ENCODE measurements at regions not wholly inside any gene's neighbourhood (a gene's known extent, or its start where the extent isn't known, plus 50 kb on each side); places are given as distances from the start of the nearest gene placed in this dataset.

DNA sequence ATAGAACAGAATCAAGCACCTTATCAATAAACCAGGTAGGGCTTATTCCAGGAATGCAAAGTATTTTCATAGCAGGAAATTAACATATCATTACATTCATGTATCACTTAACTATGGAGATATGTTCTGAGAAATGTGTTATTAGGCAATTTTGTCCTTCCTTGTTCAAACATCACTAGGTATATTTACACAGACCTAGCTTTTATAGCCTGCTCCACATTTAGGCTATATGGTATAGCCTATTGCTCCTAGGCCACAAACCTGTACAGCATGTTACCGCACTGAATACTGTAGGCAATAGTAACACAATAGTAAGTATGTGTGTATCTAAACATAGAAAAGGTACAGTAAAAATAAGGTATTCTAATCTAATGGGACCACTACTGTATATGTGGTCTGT lies 82.8 kb upstream of the KCTD1 start:
- no peak overlapping the region for H2AFZ ChIP-seq (ENCODE audit: low read depth)
- no peaks in the 10 kb centered on the region for H3K27me3 ChIP-seq (ENCODE audit: insufficient read depth)
- POLR2A ChIA-PET = no interaction called here
- no peak overlapping the region for H3K9ac ChIP-seq
- 32% methylated on average over 1 of the region's 1 CpG for WGBS (ENCODE audit: low lambda C conversion rate)
- no peaks in the 10 kb centered on the region for H4K20me1 ChIP-seq (ENCODE audit: insufficient read depth)
- no peaks in the 10 kb centered on the region for H3K36me3 ChIP-seq (replicated peaks in 1 of 2; ENCODE audit: control insufficient read depth in 1 of 2, insufficient read depth in 2 of 2, low read length in 1 of 2)
- no peaks in the 10 kb centered on the region for H3K79me2 ChIP-seq (ENCODE audit: insufficient read depth)
- no peak overlapping the region for H3K4me2 ChIP-seq
- H3K4me3 ChIP-seq (ENCODE audit: low read depth in 2 of 2, low read length in 1 of 2) = no peak overlapping the region
- no peaks in the 10 kb centered on the region for H3K9me2 ChIP-seq
- no peaks in the 10 kb centered on the region for H3F3A ChIP-seq (replicated peaks; ENCODE audit: insufficient read depth)
- no peaks in the 10 kb centered on the region for H3K9me3 ChIP-seq
- CTCF ChIA-PET = interaction anchor here (1.3 kb wide), 1 partner anchor 16 kb away, joined by 3 read pairs; no protein-coding TSS in a partner anchor
- H3K27ac ChIP-seq (ENCODE audit: low read depth in 2 of 2, low read length in 1 of 2) = no peak overlapping the region
- no peak for TF ChIP-seq TEAD4 (IDR thresholded peaks at IDR 0.05; ENCODE audit: borderline replicate concordance, insufficient read depth)
- peaks cover 0 to 14% of the 10 kb centered on the region in 2 experiments; a peak in 1 of 4 replicates for H3K4me1 ChIP-seq (ENCODE audit: control insufficient read depth in 1 of 2, insufficient read depth in 2 of 2, low read depth in 1 of 2, low read length in 1 of 2)
- DNase-seq = no peak

- no peak overlapping the region for H3K9ac ChIP-seq
- no peak overlapping the region for H2AFZ ChIP-seq (ENCODE audit: low read depth)
- no peaks in the 10 kb centered on the region for H3K27me3 ChIP-seq (ENCODE audit: insufficient read depth)
- no peak for DNase-seq
- ChIA-PET POLR2A (no interaction called here), CTCF (interaction anchor here (1.3 kb wide), 1 partner anchor 16 kb away, joined by 3 read pairs; no protein-coding TSS in a partner anchor)
- WGBS (ENCODE audit: low lambda C conversion rate) = 80% methylated on average over 4 of the region's 4 CpGs
- H3K36me3 ChIP-seq (replicated peaks in 1 of 2; ENCODE audit: control insufficient read depth in 1 of 2, insufficient read depth in 2 of 2, low read length in 1 of 2) = no peaks in the 10 kb centered on the region
- no peaks in the 10 kb centered on the region for H3K9me2 ChIP-seq
- TF ChIP-seq FOXM1 (IDR thresholded peaks at IDR 0.05; ENCODE audit: low read depth) (no peak), TEAD4 (IDR thresholded peaks at IDR 0.05; ENCODE audit: borderline replicate concordance, insufficient read depth) (no peak), ELF1 (IDR thresholded peaks at IDR 0.05) (no peak), NRF1 (IDR thresholded peaks at IDR 0.05; ENCODE audit: low read depth, low read length) (no peak), TAF1 (IDR thresholded peaks at IDR 0.05; ENCODE audit: borderline replicate concordance, low read depth, low read length) (no peak), REST (IDR thresholded peaks at IDR 0.05; ENCODE audit: low read depth, low read length) (no peak), GATA2 (CRISPR knock-in tag; IDR thresholded peaks at IDR 0.05) (no peak), FOSL2 (IDR thresholded peaks at IDR 0.05; ENCODE audit: borderline replicate concordance, low read depth) (no peak), SIN3A (IDR thresholded peaks at IDR 0.05; ENCODE audit: borderline replicate concordance, low read depth, low read length) (no peak), RXRA (IDR thresholded peaks at IDR 0.05; ENCODE audit: borderline replicate concordance, low read depth) (no peak), YY1 (IDR thresholded peaks at IDR 0.05; ENCODE audit: low read depth) (no peak), MEF2A (IDR thresholded peaks at IDR 0.05; ENCODE audit: borderline replicate concordance, low read depth) (no peak), JUND (IDR thresholded peaks at IDR 0.05) (no peak), USF1 (IDR thresholded peaks at IDR 0.05; ENCODE audit: borderline replicate concordance, low read depth) (no peak), CHD2 (IDR thresholded peaks at IDR 0.05; ENCODE audit: low read length, partially characterized antibody) (no peak), SMC3 (IDR thresholded peaks at IDR 0.05; ENCODE audit: low read depth, low read length) (no peak), CTCF (IDR thresholded peaks at IDR 0.05) (no peak), FOXJ3 (CRISPR knock-in tag; IDR thresholded peaks at IDR 0.05) (no peak)
- TF ChIP-seq, protein P1, sequence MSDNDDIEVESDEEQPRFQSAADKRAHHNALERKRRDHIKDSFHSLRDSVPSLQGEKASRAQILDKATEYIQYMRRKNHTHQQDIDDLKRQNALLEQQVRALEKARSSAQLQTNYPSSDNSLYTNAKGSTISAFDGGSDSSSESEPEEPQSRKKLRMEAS (IDR thresholded peaks at IDR 0.05; ENCODE audit: low read depth) = no peak
- H3K4me1 ChIP-seq (ENCODE audit: control insufficient read depth in 1 of 2, insufficient read depth in 2 of 2, low read depth in 1 of 2, low read length in 1 of 2) = peaks cover 0 to 11% of the 10 kb centered on the region in 2 experiments; a peak in 1 of 4 replicates
- no peak overlapping the region for H3K4me2 ChIP-seq
- no peaks in the 10 kb centered on the region for H3F3A ChIP-seq (replicated peaks; ENCODE audit: insufficient read depth)
- H3K9me3 ChIP-seq = no peaks in the 10 kb centered on the region
- no peaks in the 10 kb centered on the region for H4K20me1 ChIP-seq (ENCODE audit: insufficient read depth)
- H3K27ac ChIP-seq (ENCODE audit: low read depth in 2 of 2, low read length in 1 of 2) = no peak overlapping the region
- no peak overlapping the region for H3K4me3 ChIP-seq (ENCODE audit: low read depth in 2 of 2, low read length in 1 of 2)
- no peaks in the 10 kb centered on the region for H3K79me2 ChIP-seq (ENCODE audit: insufficient read depth)
Measured at GRCh38 chr18:26630596-26630995, 82.2 kb upstream of the KCTD1 start.

All from SK-N-SH (cell line).